ENCODE measurements at regions not wholly inside any gene's neighbourhood (a gene's known extent, or its start where the extent isn't known, plus 50 kb on each side); places are given as distances from the start of the nearest gene placed in this dataset.

- Histone ChIP-seq H2AFZ (ENCODE audit: low read length) (no peak overlapping the region), H4K20me1 (ENCODE audit: insufficient read depth, low read length) (no peaks in the 10 kb centered on the region), H3K9ac (ENCODE audit: low read length) (no peak overlapping the region), H3K4me2 (ENCODE audit: low read depth, low read length) (no peak overlapping the region), H3K27ac (ENCODE audit: low read length) (no peak overlapping the region), H3K27me3 (replicated peaks; ENCODE audit: insufficient read depth, low read length) (no peaks in the 10 kb centered on the region), H3F3A (ENCODE audit: insufficient read depth, low read length) (no peaks in the 10 kb centered on the region), H3K36me3 (replicated peaks; ENCODE audit: insufficient read depth, low read length) (no peaks in the 10 kb centered on the region), H3K4me3 (ENCODE audit: low read length) (no peak overlapping the region), H3K9me2 (replicated peaks; ENCODE audit: insufficient read depth, low read length) (no peaks in the 10 kb centered on the region), H3K79me2 (ENCODE audit: low read length) (no peaks in the 10 kb centered on the region), H3K4me1 (ENCODE audit: low read length) (no peaks in the 10 kb centered on the region), H3K9me3 (replicated peaks; ENCODE audit: insufficient read depth, low read length) (no peaks in the 10 kb centered on the region)
- no peak for DNase-seq
- TF ChIP-seq CTCF (IDR thresholded peaks at IDR 0.05; ENCODE audit: low read length) (no peak), EZH2 (optimal IDR thresholded peaks at IDR 0.05; ENCODE audit: low read depth, low read length) (no peak), EZH2phosphoT487 (IDR thresholded peaks at IDR 0.05; ENCODE audit: low read length) (no peak)
Measured at GRCh38 chr22:48750826-48751440, 1076.7 kb downstream of the BRD1 start.

- no peaks in the 10 kb centered on the region for H3K4me1 ChIP-seq (ENCODE audit: low read length)
- H3K4me2 ChIP-seq (ENCODE audit: low read depth, low read length): no peak overlapping the region
- no peaks in the 10 kb centered on the region for H3K9me2 ChIP-seq (replicated peaks; ENCODE audit: insufficient read depth, low read length)
- no peaks in the 10 kb centered on the region for H3K79me2 ChIP-seq (ENCODE audit: low read length)
- H3K9ac ChIP-seq (ENCODE audit: low read length): no peak overlapping the region
- no peak overlapping the region for H3K27ac ChIP-seq (ENCODE audit: low read length)
- H2AFZ ChIP-seq (ENCODE audit: low read length): no peak overlapping the region
- no peaks in the 10 kb centered on the region for H3K27me3 ChIP-seq (replicated peaks; ENCODE audit: insufficient read depth, low read length)
- H3F3A ChIP-seq (ENCODE audit: insufficient read depth, low read length): no peaks in the 10 kb centered on the region
- H3K9me3 ChIP-seq (replicated peaks; ENCODE audit: insufficient read depth, low read length): no peaks in the 10 kb centered on the region
- no peak for TF ChIP-seq CTCF (IDR thresholded peaks at IDR 0.05; ENCODE audit: low read length)
- TF ChIP-seq EZH2phosphoT487 (IDR thresholded peaks at IDR 0.05; ENCODE audit: low read length): no peak
- no peak for TF ChIP-seq EZH2 (optimal IDR thresholded peaks at IDR 0.05; ENCODE audit: low read depth, low read length)
- no peaks in the 10 kb centered on the region for H3K36me3 ChIP-seq (replicated peaks; ENCODE audit: insufficient read depth, low read length)
- no peak overlapping the region for H3K4me3 ChIP-seq (ENCODE audit: low read length)
- DNase-seq: no peak
- no peaks in the 10 kb centered on the region for H4K20me1 ChIP-seq (ENCODE audit: insufficient read depth, low read length)
Measured at GRCh38 chr22:48750282-48750681, 1077.4 kb downstream of the BRD1 start.

GRCh38 chr22:48749555-48750227 is 1078.0 kb downstream of the BRD1 start:
- Histone ChIP-seq H3K4me3 (ENCODE audit: low read length) (no peak overlapping the region), H3K27ac (ENCODE audit: low read length) (no peak overlapping the region), H3K4me1 (ENCODE audit: low read length) (no peaks in the 10 kb centered on the region), H2AFZ (ENCODE audit: low read length) (no peak overlapping the region), H3K9me3 (replicated peaks; ENCODE audit: insufficient read depth, low read length) (no peaks in the 10 kb centered on the region), H3F3A (ENCODE audit: insufficient read depth, low read length) (no peaks in the 10 kb centered on the region), H3K79me2 (ENCODE audit: low read length) (no peaks in the 10 kb centered on the region), H3K9ac (ENCODE audit: low read length) (no peak overlapping the region), H3K36me3 (replicated peaks; ENCODE audit: insufficient read depth, low read length) (no peaks in the 10 kb centered on the region), H4K20me1 (ENCODE audit: insufficient read depth, low read length) (no peaks in the 10 kb centered on the region), H3K9me2 (replicated peaks; ENCODE audit: insufficient read depth, low read length) (no peaks in the 10 kb centered on the region), H3K4me2 (ENCODE audit: low read depth, low read length) (no peak overlapping the region), H3K27me3 (replicated peaks; ENCODE audit: insufficient read depth, low read length) (no peaks in the 10 kb centered on the region)
- no peak for DNase-seq
- TF ChIP-seq EZH2phosphoT487 (IDR thresholded peaks at IDR 0.05; ENCODE audit: low read length) (no peak), EZH2 (optimal IDR thresholded peaks at IDR 0.05; ENCODE audit: low read depth, low read length) (no peak), CTCF (IDR thresholded peaks at IDR 0.05; ENCODE audit: low read length) (no peak)

Data from MM.1S (cell line).